ENCODE measurements at regions not wholly inside any gene's neighbourhood (a gene's known extent, or its start where the extent isn't known, plus 50 kb on each side); places are given as distances from the start of the nearest gene placed in this dataset.
A peak's percentile ranks its signal among the peaks of the same experiment; 100 is the strongest.

GRCh38 chr9:108441726-108442125, 414.1 kb downstream of the ACTL7B start:
- TF ChIP-seq POLR2A (IDR thresholded peaks at IDR 0.05) (no peak), POLR2AphosphoS5 (IDR thresholded peaks at IDR 0.05; ENCODE audit: insufficient read depth in 1 of 2, low read depth in 1 of 2) (no peak), CTCF (IDR thresholded peaks at IDR 0.05) (no peak)
- Histone ChIP-seq H3K4me1 (peaks cover 41% of the 10 kb centered on the region), H3K27ac (peak overlapping the region; percentile 73), H3K4me3 (no peak overlapping the region), H3K36me3 (no peaks in the 10 kb centered on the region), H3K9me3 (no peaks in the 10 kb centered on the region), H3K27me3 (no peaks in the 10 kb centered on the region)
- intact Hi-C loops (cut with DNase I): no loop called here
- no peak for DNase-seq (ENCODE audit: extremely low spot score in 2 of 2)

- TF ChIP-seq POLR2AphosphoS5 (IDR thresholded peaks at IDR 0.05; ENCODE audit: insufficient read depth in 1 of 2, low read depth in 1 of 2): no peak
- TF ChIP-seq CTCF (IDR thresholded peaks at IDR 0.05): no peak
- TF ChIP-seq POLR2A (IDR thresholded peaks at IDR 0.05): no peak
- intact Hi-C loops (cut with DNase I): no loop called here
- H3K4me3 ChIP-seq: no peak overlapping the region
- no peaks in the 10 kb centered on the region for H3K36me3 ChIP-seq
- peaks cover 41% of the 10 kb centered on the region for H3K4me1 ChIP-seq
- no peak for DNase-seq (ENCODE audit: extremely low spot score in 2 of 2)
- no peaks in the 10 kb centered on the region for H3K9me3 ChIP-seq
- H3K27ac ChIP-seq: peak overlapping the region; percentile 10
- no peaks in the 10 kb centered on the region for H3K27me3 ChIP-seq
Measured at GRCh38 chr9:108441251-108441650, 414.5 kb downstream of the ACTL7B start.

GRCh38 chr9:108439947-108440346, 415.8 kb downstream of the ACTL7B start:
- intact Hi-C loops (cut with DNase I): no loop called here
- H3K27ac ChIP-seq: peak overlapping the region; percentile 51
- peak in 1 of 2 donors; percentile 74 for TF ChIP-seq POLR2AphosphoS5 (IDR thresholded peaks at IDR 0.05; ENCODE audit: insufficient read depth in 1 of 2, low read depth in 1 of 2)
- no peak for TF ChIP-seq CTCF (IDR thresholded peaks at IDR 0.05)
- TF ChIP-seq POLR2A (IDR thresholded peaks at IDR 0.05): no peak

GRCh38 chr9:108437656-108438055, 418.1 kb downstream of the ACTL7B start:
- DNase-seq (ENCODE audit: extremely low spot score in 2 of 2): no peak
- intact Hi-C loops (cut with DNase I): no loop called here
- H3K36me3 ChIP-seq: no peaks in the 10 kb centered on the region
- TF ChIP-seq POLR2A (IDR thresholded peaks at IDR 0.05) (no peak), CTCF (IDR thresholded peaks at IDR 0.05) (no peak), POLR2AphosphoS5 (IDR thresholded peaks at IDR 0.05; ENCODE audit: insufficient read depth in 1 of 2, low read depth in 1 of 2) (no peak)
- no peaks in the 10 kb centered on the region for H3K27me3 ChIP-seq
- no peak overlapping the region for H3K4me3 ChIP-seq
- no peak overlapping the region for H3K27ac ChIP-seq
- H3K4me1 ChIP-seq: peaks cover 24% of the 10 kb centered on the region
- H3K9me3 ChIP-seq: no peaks in the 10 kb centered on the region

More at GRCh38 chr9:108439947-108440346, 415.8 kb downstream of the ACTL7B start:
- H3K27me3 ChIP-seq: no peaks in the 10 kb centered on the region
- no peaks in the 10 kb centered on the region for H3K9me3 ChIP-seq
- peaks cover 35% of the 10 kb centered on the region for H3K4me1 ChIP-seq
- no peak overlapping the region for H3K4me3 ChIP-seq
- H3K36me3 ChIP-seq: no peaks in the 10 kb centered on the region
- DNase-seq (ENCODE audit: extremely low spot score in 2 of 2): no peak

GRCh38 chr9:108436448-108436847, 419.3 kb downstream of the ACTL7B start:
- Histone ChIP-seq H3K36me3 (no peaks in the 10 kb centered on the region), H3K27ac (no peak overlapping the region), H3K27me3 (no peaks in the 10 kb centered on the region), H3K4me3 (no peak overlapping the region), H3K9me3 (no peaks in the 10 kb centered on the region), H3K4me1 (peaks cover 14% of the 10 kb centered on the region)
- intact Hi-C loops (cut with DNase I): no loop called here
- no peak for TF ChIP-seq POLR2AphosphoS5 (IDR thresholded peaks at IDR 0.05; ENCODE audit: insufficient read depth in 1 of 2, low read depth in 1 of 2)
- TF ChIP-seq CTCF (IDR thresholded peaks at IDR 0.05): no peak
- TF ChIP-seq POLR2A (IDR thresholded peaks at IDR 0.05): no peak
- DNase-seq (ENCODE audit: extremely low spot score in 2 of 2): no peak

Measured in vagina (tissue), 2 donors.